Inferior parietal cortex (tissue), 1 donor: ENCODE measurements at regions not wholly inside any gene's neighbourhood (a gene's known extent, or its start where the extent isn't known, plus 50 kb on each side); places are given as distances from the start of the nearest gene placed in this dataset.
A peak's percentile ranks its signal among the peaks of the same experiment; 100 is the strongest.
"Not testable (repeated sequence)": the region's sequence is repeated elsewhere in the genome, so short reads cannot be mapped to it uniquely, and the experiment has no call there.

Experiments used
- DNase-seq: peaks from one replicate; pipeline ENCODE4 v3.0.0-alpha.2; 2016; ENCODE audit errors: extremely low spot score

- DNase-seq: peak; percentile 17
These were observed 152.8 kb upstream of the ZBED5 start for GRCh38 chr11:11010624-11011127.

GRCh38 chr11:11009179-11009578 is 151.3 kb upstream of the ZBED5 start:
- no peak for DNase-seq

GRCh38 chr11:11004069-11004468 is 146.2 kb upstream of the ZBED5 start:
- DNase-seq: no peak

- DNase-seq: no peak
These were observed 145.4 kb upstream of the ZBED5 start for GRCh38 chr11:11003226-11003625.

GRCh38 chr11:11000579-11001283 is 142.9 kb upstream of the ZBED5 start:
- DNase-seq: no peak

- no peak for DNase-seq
These were observed 140.8 kb upstream of the ZBED5 start for GRCh38 chr11:10998674-10999073.

GRCh38 chr11:10996678-10997077 is 138.8 kb upstream of the ZBED5 start:
- DNase-seq: no peak

GRCh38 chr11:10993640-10994039 is 135.8 kb upstream of the ZBED5 start:
- no peak for DNase-seq

- no peak for DNase-seq
These were observed 135.3 kb upstream of the ZBED5 start for GRCh38 chr11:10993186-10993585.

GRCh38 chr11:10991393-10991792 is 133.5 kb upstream of the ZBED5 start:
- no peak for DNase-seq

- no peak for DNase-seq
These were observed 132.9 kb upstream of the ZBED5 start for GRCh38 chr11:10990637-10991193.

GRCh38 chr11:10990160-10990559 is 132.3 kb upstream of the ZBED5 start:
- DNase-seq: no peak

- no peak for DNase-seq
These were observed 128.2 kb upstream of the ZBED5 start for GRCh38 chr11:10986006-10986405.

- DNase-seq: no peak
These were observed 126.9 kb upstream of the ZBED5 start for GRCh38 chr11:10984742-10985141.

GRCh38 chr11:10984250-10984649 is 126.4 kb upstream of the ZBED5 start:
- no peak for DNase-seq

GRCh38 chr11:10982704-10983510 is 125.1 kb upstream of the ZBED5 start:
- no peak for DNase-seq

GRCh38 chr11:10979529-10979928 is 121.7 kb upstream of the ZBED5 start:
- DNase-seq: no peak

- DNase-seq: no peak
These were observed 120.3 kb upstream of the ZBED5 start for GRCh38 chr11:10978198-10978597.

- DNase-seq: peak; percentile 64
These were observed 117.5 kb upstream of the ZBED5 start for GRCh38 chr11:10975287-10975721.

- DNase-seq: peak; percentile 57
These were observed 115.6 kb upstream of the ZBED5 start for GRCh38 chr11:10973416-10973815.

- DNase-seq: no peak
These were observed 113.1 kb upstream of the ZBED5 start for GRCh38 chr11:10970926-10971325.

- no peak for DNase-seq
These were observed 111.5 kb upstream of the ZBED5 start for GRCh38 chr11:10969387-10969786.

GRCh38 chr11:10956884-10957283 is 99.0 kb upstream of the ZBED5 start:
- DNase-seq: not testable (repeated sequence)
